ENCODE measurements at regions not wholly inside any gene's neighbourhood (a gene's known extent, or its start where the extent isn't known, plus 50 kb on each side); places are given as distances from the start of the nearest gene placed in this dataset.

DNA sequence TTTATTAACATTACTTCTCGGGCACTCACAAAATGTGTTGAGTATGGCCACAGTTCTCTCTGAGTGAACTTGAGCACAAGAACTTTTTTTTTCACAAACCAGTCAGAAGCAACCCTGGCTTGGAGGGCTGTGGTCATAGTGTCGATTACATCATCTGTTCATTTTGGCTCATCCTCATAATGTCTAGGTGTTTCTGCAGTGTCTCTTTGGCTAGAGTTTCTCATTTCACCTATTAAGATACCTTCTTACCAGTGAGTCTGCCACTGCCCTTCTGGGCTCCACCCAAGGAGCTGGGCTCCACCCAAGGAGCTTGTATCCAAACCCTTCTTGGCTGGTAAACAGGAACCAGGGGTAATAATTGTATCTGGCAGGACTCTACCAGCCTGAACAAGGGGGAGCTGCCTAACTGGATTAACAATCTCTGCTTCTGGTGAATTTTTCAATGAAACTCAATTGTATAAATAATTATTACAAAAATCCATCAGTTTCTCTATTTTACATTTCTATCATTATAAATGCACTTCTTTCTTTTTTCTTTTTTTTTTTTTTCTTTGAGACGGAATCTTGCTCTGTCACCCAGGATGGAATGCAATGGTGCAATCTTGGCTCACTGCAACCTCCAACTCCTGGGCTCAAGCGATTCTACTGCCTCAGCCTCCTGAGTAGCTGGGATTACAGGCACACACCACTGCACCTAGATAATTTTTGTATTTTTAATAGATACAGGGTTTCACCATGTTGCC is 667.7 kb upstream of the SLIT2 start:
- H3K4me3 Mint-ChIP-seq (ENCODE audit: unreplicated experiment): no peak overlapping the region
- no peaks in the 10 kb centered on the region for H3K9me3 ChIP-seq
- no peaks in the 10 kb centered on the region for H3K27me3 ChIP-seq (replicated peaks; ENCODE audit: control insufficient read depth, insufficient read depth, low read length)
- BruUV-seq (replicated peaks): no TSS peak
- H3K9me3 Mint-ChIP-seq (ENCODE audit: unreplicated experiment): no peaks in the 10 kb centered on the region
- intact Hi-C loops (cut with micrococcal nuclease; ENCODE audit: unreplicated experiment): no loop called here
- H3K27me3 Mint-ChIP-seq (ENCODE audit: insufficient read depth, unreplicated experiment): no peaks in the 10 kb centered on the region
- no peak overlapping the region for H3K27ac Mint-ChIP-seq (ENCODE audit: unreplicated experiment)
- H3K36me3 Mint-ChIP-seq (ENCODE audit: insufficient read depth, unreplicated experiment): no peaks in the 10 kb centered on the region
- DNase-seq: no peak
- H3K4me1 ChIP-seq: no peaks in the 10 kb centered on the region
- ChIA-PET CTCF (no interaction called here), POLR2A (no interaction called here)
- no peaks in the 10 kb centered on the region for H3K36me3 ChIP-seq (ENCODE audit: control insufficient read depth, insufficient read depth, low read length)
- no peaks in the 10 kb centered on the region for H3K4me1 Mint-ChIP-seq (ENCODE audit: low read depth, unreplicated experiment)
- no peak for TF ChIP-seq CTCF (IDR thresholded peaks at IDR 0.05; ENCODE audit: insufficient read depth in 1 of 2, low read depth in 1 of 2, low read length in 1 of 2, severe bottlenecking in 1 of 2, unreplicated experiment in 1 of 2)
- no peak overlapping the region for H3K4me3 ChIP-seq (ENCODE audit: low read depth, low read length)

DNA sequence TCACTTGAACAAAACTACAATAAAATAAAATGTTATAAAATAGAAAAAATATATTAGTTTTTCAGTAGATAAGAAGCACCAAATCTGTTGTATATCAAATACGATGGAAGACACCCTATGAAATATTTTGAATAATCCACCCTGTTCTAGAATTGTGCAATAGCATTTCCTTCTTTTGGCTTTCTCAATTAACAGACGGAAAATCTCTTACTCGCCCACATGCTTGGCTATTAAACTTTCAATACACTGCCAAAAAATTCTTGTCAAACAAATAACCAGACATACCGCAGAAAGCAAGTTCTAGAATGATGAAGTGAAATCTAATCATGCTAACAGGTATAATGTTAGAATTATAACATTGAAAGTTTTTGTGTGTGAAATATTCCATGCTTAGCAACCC is 671.6 kb upstream of the SLIT2 start:
- Mint-ChIP-seq H3K36me3 (ENCODE audit: insufficient read depth, unreplicated experiment) (no peaks in the 10 kb centered on the region), H3K4me1 (ENCODE audit: low read depth, unreplicated experiment) (no peaks in the 10 kb centered on the region), H3K4me3 (ENCODE audit: unreplicated experiment) (no peak overlapping the region), H3K9me3 (ENCODE audit: unreplicated experiment) (no peaks in the 10 kb centered on the region), H3K27me3 (ENCODE audit: insufficient read depth, unreplicated experiment) (no peaks in the 10 kb centered on the region), H3K27ac (ENCODE audit: unreplicated experiment) (no peak overlapping the region)
- BruUV-seq (replicated peaks): no TSS peak
- no peak for TF ChIP-seq CTCF (IDR thresholded peaks at IDR 0.05; ENCODE audit: insufficient read depth in 1 of 2, low read depth in 1 of 2, low read length in 1 of 2, severe bottlenecking in 1 of 2, unreplicated experiment in 1 of 2)
- Histone ChIP-seq H3K27me3 (replicated peaks; ENCODE audit: control insufficient read depth, insufficient read depth, low read length) (no peaks in the 10 kb centered on the region), H3K36me3 (ENCODE audit: control insufficient read depth, insufficient read depth, low read length) (no peaks in the 10 kb centered on the region), H3K9me3 (no peaks in the 10 kb centered on the region), H3K4me3 (ENCODE audit: low read depth, low read length) (no peak overlapping the region), H3K4me1 (no peaks in the 10 kb centered on the region)
- CTCF ChIA-PET: no interaction called here
- POLR2A ChIA-PET: no interaction called here
- intact Hi-C loops (cut with micrococcal nuclease; ENCODE audit: unreplicated experiment): no loop called here
- DNase-seq: no peak

GRCh38 chr4:19579608-19580007 is 672.1 kb upstream of the SLIT2 start:
- no peaks in the 10 kb centered on the region for H3K4me1 Mint-ChIP-seq (ENCODE audit: low read depth, unreplicated experiment)
- no peaks in the 10 kb centered on the region for H3K36me3 Mint-ChIP-seq (ENCODE audit: insufficient read depth, unreplicated experiment)
- no peak overlapping the region for H3K27ac Mint-ChIP-seq (ENCODE audit: unreplicated experiment)
- Histone ChIP-seq H3K4me1 (no peaks in the 10 kb centered on the region), H3K27me3 (replicated peaks; ENCODE audit: control insufficient read depth, insufficient read depth, low read length) (no peaks in the 10 kb centered on the region), H3K4me3 (ENCODE audit: low read depth, low read length) (no peak overlapping the region), H3K36me3 (ENCODE audit: control insufficient read depth, insufficient read depth, low read length) (no peaks in the 10 kb centered on the region), H3K9me3 (no peaks in the 10 kb centered on the region)
- no peaks in the 10 kb centered on the region for H3K9me3 Mint-ChIP-seq (ENCODE audit: unreplicated experiment)
- no TSS peak for BruUV-seq (replicated peaks)
- POLR2A ChIA-PET: no interaction called here
- H3K27me3 Mint-ChIP-seq (ENCODE audit: insufficient read depth, unreplicated experiment): no peaks in the 10 kb centered on the region
- no peak overlapping the region for H3K4me3 Mint-ChIP-seq (ENCODE audit: unreplicated experiment)
- intact Hi-C loops (cut with micrococcal nuclease; ENCODE audit: unreplicated experiment): no loop called here
- DNase-seq: no peak
- no peak for TF ChIP-seq CTCF (IDR thresholded peaks at IDR 0.05; ENCODE audit: insufficient read depth in 1 of 2, low read depth in 1 of 2, low read length in 1 of 2, severe bottlenecking in 1 of 2, unreplicated experiment in 1 of 2)
- CTCF ChIA-PET: no interaction called here

Data from Caco-2 (cell line).